WTC11 (cell line): ENCODE measurements at regions not wholly inside any gene's neighbourhood (a gene's known extent, or its start where the extent isn't known, plus 50 kb on each side); places are given as distances from the start of the nearest gene placed in this dataset.

Source experiments
- GABPB1 ChIP-seq: sonication (generic); formaldehyde crosslinking; IDR thresholded peaks from 2 replicates; pipeline ENCODE4 v1.8.1; 2023; ENCODE audit warnings: mild to moderate bottlenecking, missing genetic modification reagents
- KAT7 ChIP-seq: sonication (generic); formaldehyde crosslinking; IDR thresholded peaks from 2 replicates; pipeline ENCODE4 v1.8.1; 2023; ENCODE audit warnings: missing genetic modification reagents, mild to moderate bottlenecking, borderline replicate concordance
- NFYB ChIP-seq: sonication (generic); formaldehyde crosslinking; conservative IDR thresholded peaks from 2 replicates; pipeline ENCODE4 v1.8.0; 2022; ENCODE audit warnings: low read depth, missing genetic modification reagents
- ZNF121 ChIP-seq: sonication (generic); formaldehyde crosslinking; IDR thresholded peaks from 2 replicates; pipeline ENCODE4 v1.8.0; 2023; ENCODE audit warnings: missing genetic modification reagents
- ZNF232 ChIP-seq: sonication (generic); formaldehyde crosslinking; IDR thresholded peaks from 2 replicates; pipeline ENCODE4 v1.8.0; 2022; ENCODE audit warnings: mild to moderate bottlenecking, missing genetic modification reagents
- ZNF423 ChIP-seq: fragments of 250-450 bp; sonication (Bioruptor Pico); IDR thresholded peaks from 2 replicates; pipeline ENCODE4 v2.1.2; 2022; ENCODE audit warnings: mild to moderate bottlenecking, moderate library complexity
- TF ChIP-seq, protein P1 (sequence below): fragments of 200-600 bp; IDR thresholded peaks from 2 replicates; pipeline ENCODE4 v1.8.0; 2022; ENCODE audit warnings: antibody characterized with exemption
- TF ChIP-seq, protein P2 (sequence below): sonication (generic); formaldehyde crosslinking; IDR thresholded peaks from 2 replicates; pipeline ENCODE4 v1.8.0; 2022; ENCODE audit warnings: missing genetic modification reagents
- TF ChIP-seq, protein P3 (sequence below): sonication (generic); formaldehyde crosslinking; IDR thresholded peaks from 2 replicates; pipeline ENCODE4 v1.8.1; 2023; ENCODE audit warnings: mild to moderate bottlenecking, missing genetic modification reagents

DNA sequence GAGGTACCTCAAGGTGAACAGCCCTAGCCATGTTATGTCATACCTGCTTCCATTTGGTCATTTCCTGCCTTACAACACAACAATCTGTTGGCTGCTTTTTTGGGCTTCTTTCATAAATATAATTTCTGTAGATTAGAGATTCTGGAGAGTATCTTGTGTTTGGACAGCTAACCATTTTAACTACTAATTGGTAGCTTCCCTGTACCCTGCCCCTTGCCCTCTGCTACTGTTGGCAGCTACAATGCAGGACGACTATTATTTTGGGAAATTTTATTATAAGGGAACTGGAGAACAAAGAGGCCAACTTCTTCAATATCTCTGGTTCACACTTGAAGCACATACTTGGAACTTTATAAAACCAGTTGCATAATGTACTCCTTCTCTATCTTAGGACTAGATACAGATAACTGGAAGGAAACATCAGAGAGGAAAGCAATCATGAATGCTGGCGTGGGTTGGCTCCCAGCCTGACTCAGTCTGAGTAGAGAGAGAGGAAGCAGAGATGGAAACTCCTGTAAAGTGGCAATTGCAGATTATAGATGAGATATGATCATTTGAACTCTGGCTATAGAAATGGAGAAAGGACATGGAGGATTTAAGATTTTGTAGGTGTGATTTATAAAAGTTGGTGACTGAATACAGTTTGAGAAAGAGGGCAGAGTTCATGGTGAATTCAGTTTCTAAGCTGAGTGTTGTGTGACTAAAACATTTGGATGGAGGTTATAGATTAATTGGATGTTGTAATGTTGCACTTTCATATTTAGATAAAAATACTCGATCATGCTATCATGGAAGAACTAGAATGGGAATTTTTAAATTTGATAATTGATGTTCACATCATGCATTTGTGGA, 74.5 kb downstream of the MDH1 start:
- TF ChIP-seq GABPB1 (CRISPR knock-in tag), result no peak
- TF ChIP-seq, protein P1, sequence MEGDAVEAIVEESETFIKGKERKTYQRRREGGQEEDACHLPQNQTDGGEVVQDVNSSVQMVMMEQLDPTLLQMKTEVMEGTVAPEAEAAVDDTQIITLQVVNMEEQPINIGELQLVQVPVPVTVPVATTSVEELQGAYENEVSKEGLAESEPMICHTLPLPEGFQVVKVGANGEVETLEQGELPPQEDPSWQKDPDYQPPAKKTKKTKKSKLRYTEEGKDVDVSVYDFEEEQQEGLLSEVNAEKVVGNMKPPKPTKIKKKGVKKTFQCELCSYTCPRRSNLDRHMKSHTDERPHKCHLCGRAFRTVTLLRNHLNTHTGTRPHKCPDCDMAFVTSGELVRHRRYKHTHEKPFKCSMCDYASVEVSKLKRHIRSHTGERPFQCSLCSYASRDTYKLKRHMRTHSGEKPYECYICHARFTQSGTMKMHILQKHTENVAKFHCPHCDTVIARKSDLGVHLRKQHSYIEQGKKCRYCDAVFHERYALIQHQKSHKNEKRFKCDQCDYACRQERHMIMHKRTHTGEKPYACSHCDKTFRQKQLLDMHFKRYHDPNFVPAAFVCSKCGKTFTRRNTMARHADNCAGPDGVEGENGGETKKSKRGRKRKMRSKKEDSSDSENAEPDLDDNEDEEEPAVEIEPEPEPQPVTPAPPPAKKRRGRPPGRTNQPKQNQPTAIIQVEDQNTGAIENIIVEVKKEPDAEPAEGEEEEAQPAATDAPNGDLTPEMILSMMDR, result no peak
- TF ChIP-seq ZNF121 (CRISPR knock-in tag), result no peak
- TF ChIP-seq, protein P2, sequence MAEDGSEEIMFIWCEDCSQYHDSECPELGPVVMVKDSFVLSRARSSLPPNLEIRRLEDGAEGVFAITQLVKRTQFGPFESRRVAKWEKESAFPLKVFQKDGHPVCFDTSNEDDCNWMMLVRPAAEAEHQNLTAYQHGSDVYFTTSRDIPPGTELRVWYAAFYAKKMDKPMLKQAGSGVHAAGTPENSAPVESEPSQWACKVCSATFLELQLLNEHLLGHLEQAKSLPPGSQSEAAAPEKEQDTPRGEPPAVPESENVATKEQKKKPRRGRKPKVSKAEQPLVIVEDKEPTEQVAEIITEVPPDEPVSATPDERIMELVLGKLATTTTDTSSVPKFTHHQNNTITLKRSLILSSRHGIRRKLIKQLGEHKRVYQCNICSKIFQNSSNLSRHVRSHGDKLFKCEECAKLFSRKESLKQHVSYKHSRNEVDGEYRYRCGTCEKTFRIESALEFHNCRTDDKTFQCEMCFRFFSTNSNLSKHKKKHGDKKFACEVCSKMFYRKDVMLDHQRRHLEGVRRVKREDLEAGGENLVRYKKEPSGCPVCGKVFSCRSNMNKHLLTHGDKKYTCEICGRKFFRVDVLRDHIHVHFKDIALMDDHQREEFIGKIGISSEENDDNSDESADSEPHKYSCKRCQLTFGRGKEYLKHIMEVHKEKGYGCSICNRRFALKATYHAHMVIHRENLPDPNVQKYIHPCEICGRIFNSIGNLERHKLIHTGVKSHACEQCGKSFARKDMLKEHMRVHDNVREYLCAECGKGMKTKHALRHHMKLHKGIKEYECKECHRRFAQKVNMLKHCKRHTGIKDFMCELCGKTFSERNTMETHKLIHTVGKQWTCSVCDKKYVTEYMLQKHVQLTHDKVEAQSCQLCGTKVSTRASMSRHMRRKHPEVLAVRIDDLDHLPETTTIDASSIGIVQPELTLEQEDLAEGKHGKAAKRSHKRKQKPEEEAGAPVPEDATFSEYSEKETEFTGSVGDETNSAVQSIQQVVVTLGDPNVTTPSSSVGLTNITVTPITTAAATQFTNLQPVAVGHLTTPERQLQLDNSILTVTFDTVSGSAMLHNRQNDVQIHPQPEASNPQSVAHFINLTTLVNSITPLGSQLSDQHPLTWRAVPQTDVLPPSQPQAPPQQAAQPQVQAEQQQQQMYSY (CRISPR knock-in tag), result no peak
- TF ChIP-seq, protein P3, sequence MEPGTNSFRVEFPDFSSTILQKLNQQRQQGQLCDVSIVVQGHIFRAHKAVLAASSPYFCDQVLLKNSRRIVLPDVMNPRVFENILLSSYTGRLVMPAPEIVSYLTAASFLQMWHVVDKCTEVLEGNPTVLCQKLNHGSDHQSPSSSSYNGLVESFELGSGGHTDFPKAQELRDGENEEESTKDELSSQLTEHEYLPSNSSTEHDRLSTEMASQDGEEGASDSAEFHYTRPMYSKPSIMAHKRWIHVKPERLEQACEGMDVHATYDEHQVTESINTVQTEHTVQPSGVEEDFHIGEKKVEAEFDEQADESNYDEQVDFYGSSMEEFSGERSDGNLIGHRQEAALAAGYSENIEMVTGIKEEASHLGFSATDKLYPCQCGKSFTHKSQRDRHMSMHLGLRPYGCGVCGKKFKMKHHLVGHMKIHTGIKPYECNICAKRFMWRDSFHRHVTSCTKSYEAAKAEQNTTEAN (CRISPR knock-in tag), result no peak
- TF ChIP-seq ZNF232 (CRISPR knock-in tag), result no peak
- no peak for TF ChIP-seq ZNF423 (CRISPR knock-in tag)
- TF ChIP-seq KAT7 (CRISPR knock-in tag), result no peak
- TF ChIP-seq NFYB, result no peak
